ENCODE measurements at regions not wholly inside any gene's neighbourhood (a gene's known extent, or its start where the extent isn't known, plus 50 kb on each side); places are given as distances from the start of the nearest gene placed in this dataset.

DNA sequence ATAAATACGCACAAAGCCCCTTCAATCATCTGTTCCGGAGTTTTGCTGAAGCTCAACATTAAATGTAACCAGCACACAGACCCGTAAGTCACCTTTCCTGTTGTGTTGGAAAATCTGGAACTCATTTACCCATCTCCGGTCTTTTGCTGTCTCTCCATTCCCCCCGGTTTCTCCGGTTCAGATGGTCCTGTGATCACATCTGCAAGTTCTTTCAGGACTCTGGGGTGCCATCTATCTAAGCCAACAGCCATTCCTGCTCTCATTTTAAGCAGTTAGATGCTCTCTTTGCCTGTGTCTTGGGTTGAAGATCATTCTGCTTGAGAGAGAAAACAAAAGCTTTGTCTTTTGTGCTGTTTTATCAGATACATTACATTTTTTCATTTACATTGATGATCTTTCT lies 91.7 kb upstream of the TGIF1 start:
- Histone ChIP-seq H3K4me3 (replicated peaks in 1 of 3; ENCODE audit: insufficient read depth in 1 of 3, low read depth in 2 of 3, low read length in 3 of 3) (no peak overlapping the region), H3K9me3 (ENCODE audit: low read length) (no peaks in the 10 kb centered on the region), H3K27me3 (ENCODE audit: control insufficient read depth in 1 of 2, insufficient read depth in 2 of 2, low read length in 2 of 2) (peaks cover 0 to 16% of the 10 kb centered on the region in 2 experiments; a peak in 2 of 5 replicates), H4K20me1 (ENCODE audit: insufficient read depth, low read length) (no peaks in the 10 kb centered on the region), H3K79me2 (ENCODE audit: insufficient read depth, low read length) (no peaks in the 10 kb centered on the region), H3K36me3 (replicated peaks in 1 of 2; ENCODE audit: control insufficient read depth in 1 of 2, insufficient read depth in 2 of 2, low read length in 2 of 2) (no peaks in the 10 kb centered on the region), H2AFZ (ENCODE audit: low read length) (no peak overlapping the region), H3K4me1 (ENCODE audit: insufficient read depth, low read length) (peaks cover 14% of the 10 kb centered on the region), H3K27ac (ENCODE audit: extremely low read length, insufficient read depth, low read length) (no peak overlapping the region), H3K9ac (ENCODE audit: insufficient read depth, low read depth, low read length) (no peak overlapping the region), H3K4me2 (ENCODE audit: low read depth, low read length) (no peak overlapping the region)
- no TSS peak for BruUV-seq (replicated peaks)
- DNase-seq (ENCODE audit: low spot score) = no peak
- FAIRE-seq = no peak
- in situ Hi-C loops (cut with HindIII; ENCODE audit: extremely low pct_ligation_motif_present, low pct_unique_long_range_greater_than_20kb) (no loop called here), intact Hi-C loops (cut with micrococcal nuclease; ENCODE audit: unreplicated experiment) (no loop called here)
- POLR2A ChIA-PET = no interaction called here
- TF ChIP-seq, protein P1, sequence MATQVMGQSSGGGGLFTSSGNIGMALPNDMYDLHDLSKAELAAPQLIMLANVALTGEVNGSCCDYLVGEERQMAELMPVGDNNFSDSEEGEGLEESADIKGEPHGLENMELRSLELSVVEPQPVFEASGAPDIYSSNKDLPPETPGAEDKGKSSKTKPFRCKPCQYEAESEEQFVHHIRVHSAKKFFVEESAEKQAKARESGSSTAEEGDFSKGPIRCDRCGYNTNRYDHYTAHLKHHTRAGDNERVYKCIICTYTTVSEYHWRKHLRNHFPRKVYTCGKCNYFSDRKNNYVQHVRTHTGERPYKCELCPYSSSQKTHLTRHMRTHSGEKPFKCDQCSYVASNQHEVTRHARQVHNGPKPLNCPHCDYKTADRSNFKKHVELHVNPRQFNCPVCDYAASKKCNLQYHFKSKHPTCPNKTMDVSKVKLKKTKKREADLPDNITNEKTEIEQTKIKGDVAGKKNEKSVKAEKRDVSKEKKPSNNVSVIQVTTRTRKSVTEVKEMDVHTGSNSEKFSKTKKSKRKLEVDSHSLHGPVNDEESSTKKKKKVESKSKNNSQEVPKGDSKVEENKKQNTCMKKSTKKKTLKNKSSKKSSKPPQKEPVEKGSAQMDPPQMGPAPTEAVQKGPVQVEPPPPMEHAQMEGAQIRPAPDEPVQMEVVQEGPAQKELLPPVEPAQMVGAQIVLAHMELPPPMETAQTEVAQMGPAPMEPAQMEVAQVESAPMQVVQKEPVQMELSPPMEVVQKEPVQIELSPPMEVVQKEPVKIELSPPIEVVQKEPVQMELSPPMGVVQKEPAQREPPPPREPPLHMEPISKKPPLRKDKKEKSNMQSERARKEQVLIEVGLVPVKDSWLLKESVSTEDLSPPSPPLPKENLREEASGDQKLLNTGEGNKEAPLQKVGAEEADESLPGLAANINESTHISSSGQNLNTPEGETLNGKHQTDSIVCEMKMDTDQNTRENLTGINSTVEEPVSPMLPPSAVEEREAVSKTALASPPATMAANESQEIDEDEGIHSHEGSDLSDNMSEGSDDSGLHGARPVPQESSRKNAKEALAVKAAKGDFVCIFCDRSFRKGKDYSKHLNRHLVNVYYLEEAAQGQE (IDR thresholded peaks at IDR 0.05; ENCODE audit: borderline replicate concordance in 1 of 2, low read depth in 1 of 2, low read length in 2 of 2) = no peak
- TF ChIP-seq HOMEZ (CRISPR knock-in tag; IDR thresholded peaks at IDR 0.05; ENCODE audit: low read depth) (no peak), CENPBD1 (CRISPR knock-in tag; IDR thresholded peaks at IDR 0.05; ENCODE audit: borderline replicate concordance, low read depth) (no peak), ELF3 (CRISPR knock-in tag; IDR thresholded peaks at IDR 0.05) (no peak), KDM1A (CRISPR knock-in tag; IDR thresholded peaks at IDR 0.05) (no peak), RBM22 (optimal IDR thresholded peaks at IDR 0.05; ENCODE audit: low read length) (no peak), HNRNPUL1 (IDR thresholded peaks at IDR 0.05; ENCODE audit: low read depth, low read length) (no peak), SMARCE1 (IDR thresholded peaks at IDR 0.05; ENCODE audit: borderline replicate concordance) (no peak), FLYWCH1 (CRISPR knock-in tag; IDR thresholded peaks at IDR 0.05) (no peak), FOXA3 (CRISPR knock-in tag; IDR thresholded peaks at IDR 0.05) (no peak), GABPA (IDR thresholded peaks at IDR 0.05; ENCODE audit: low read depth, low read length) (no peak), GABPA (CRISPR knock-in tag; IDR thresholded peaks at IDR 0.05; ENCODE audit: low read depth) (no peak), SP140L (CRISPR knock-in tag; IDR thresholded peaks at IDR 0.05; ENCODE audit: borderline replicate concordance) (no peak)
- TF ChIP-seq, protein P2, sequence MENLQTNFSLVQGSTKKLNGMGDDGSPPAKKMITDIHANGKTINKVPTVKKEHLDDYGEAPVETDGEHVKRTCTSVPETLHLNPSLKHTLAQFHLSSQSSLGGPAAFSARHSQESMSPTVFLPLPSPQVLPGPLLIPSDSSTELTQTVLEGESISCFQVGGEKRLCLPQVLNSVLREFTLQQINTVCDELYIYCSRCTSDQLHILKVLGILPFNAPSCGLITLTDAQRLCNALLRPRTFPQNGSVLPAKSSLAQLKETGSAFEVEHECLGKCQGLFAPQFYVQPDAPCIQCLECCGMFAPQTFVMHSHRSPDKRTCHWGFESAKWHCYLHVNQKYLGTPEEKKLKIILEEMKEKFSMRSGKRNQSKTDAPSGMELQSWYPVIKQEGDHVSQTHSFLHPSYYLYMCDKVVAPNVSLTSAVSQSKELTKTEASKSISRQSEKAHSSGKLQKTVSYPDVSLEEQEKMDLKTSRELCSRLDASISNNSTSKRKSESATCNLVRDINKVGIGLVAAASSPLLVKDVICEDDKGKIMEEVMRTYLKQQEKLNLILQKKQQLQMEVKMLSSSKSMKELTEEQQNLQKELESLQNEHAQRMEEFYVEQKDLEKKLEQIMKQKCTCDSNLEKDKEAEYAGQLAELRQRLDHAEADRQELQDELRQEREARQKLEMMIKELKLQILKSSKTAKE (CRISPR knock-in tag; IDR thresholded peaks at IDR 0.05; ENCODE audit: borderline replicate concordance) = no peak
- TF ChIP-seq, protein P3, sequence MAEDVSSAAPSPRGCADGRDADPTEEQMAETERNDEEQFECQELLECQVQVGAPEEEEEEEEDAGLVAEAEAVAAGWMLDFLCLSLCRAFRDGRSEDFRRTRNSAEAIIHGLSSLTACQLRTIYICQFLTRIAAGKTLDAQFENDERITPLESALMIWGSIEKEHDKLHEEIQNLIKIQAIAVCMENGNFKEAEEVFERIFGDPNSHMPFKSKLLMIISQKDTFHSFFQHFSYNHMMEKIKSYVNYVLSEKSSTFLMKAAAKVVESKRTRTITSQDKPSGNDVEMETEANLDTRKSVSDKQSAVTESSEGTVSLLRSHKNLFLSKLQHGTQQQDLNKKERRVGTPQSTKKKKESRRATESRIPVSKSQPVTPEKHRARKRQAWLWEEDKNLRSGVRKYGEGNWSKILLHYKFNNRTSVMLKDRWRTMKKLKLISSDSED (CRISPR knock-in tag; IDR thresholded peaks at IDR 0.05) = no peak
- CTCF ChIA-PET (ENCODE audit: low intra/inter-chr PET ratio, low total read pairs) = no interaction called here
- 43% methylated on average over 6 of the region's 6 CpGs for WGBS (ENCODE audit: low lambda C conversion rate)
- no peak for ATAC-seq
